HL-60/S4 treated with retinoic acid at 250 ng/mL for 4 days and 3 days (cell line): ENCODE measurements at regions not wholly inside any gene's neighbourhood (a gene's known extent, or its start where the extent isn't known, plus 50 kb on each side); places are given as distances from the start of the nearest gene placed in this dataset.
"Not testable (repeated sequence)": the region's sequence is repeated elsewhere in the genome, so short reads cannot be mapped to it uniquely, and the experiment has no call there.

Experiments
- in situ Hi-C: fragments of 300-500 bp; cut with MboI; formaldehyde crosslinking; loops from 2 replicates; pipeline ENCODE4 v1.7.0; 2022; ENCODE audit warnings: low sequenced_read_pairs

DNA sequence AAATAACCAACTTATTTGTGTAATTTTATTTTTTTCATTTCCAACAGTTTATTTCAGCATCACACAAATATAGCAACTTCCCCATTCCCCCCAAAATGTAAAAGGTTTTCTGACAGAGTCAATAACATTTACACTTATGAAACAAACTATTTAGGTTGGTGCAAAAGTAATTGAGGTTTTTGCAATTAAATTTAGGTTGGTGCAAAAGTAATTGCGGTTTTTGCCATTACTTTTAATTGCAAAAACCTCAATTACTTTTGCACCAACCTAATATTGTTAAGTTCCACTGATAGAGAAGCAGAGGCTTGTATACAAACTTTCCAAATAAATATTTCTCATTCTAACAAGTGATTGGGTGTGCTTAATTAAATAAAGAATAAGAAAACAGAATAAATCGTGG lies 270.9 kb upstream of the DUSP10 start:
- in situ Hi-C loops, result no loop called here

DNA sequence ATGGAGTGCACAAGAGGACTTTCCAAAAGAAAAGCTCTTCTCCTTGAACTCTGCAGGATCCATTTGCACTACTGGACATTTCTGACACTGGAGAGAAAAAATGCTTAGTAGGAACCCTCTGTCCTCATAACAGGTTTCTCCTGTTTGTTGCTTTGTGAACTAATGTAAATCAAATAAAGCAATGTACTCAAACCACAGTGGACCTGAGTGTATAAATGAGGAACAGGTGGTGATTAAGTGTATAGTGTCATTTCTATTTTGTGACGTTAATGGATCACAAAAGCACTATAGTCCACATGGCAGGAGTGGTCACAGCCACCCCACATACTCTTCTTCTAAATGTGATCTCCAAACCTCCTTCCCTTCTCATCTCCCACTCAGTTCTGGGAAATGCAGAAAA lies 268.4 kb upstream of the DUSP10 start:
- in situ Hi-C loops, result no loop called here

- in situ Hi-C loops, result no loop called here
Measured at GRCh38 chr1:222009105-222009730, 267.3 kb upstream of the DUSP10 start.

GRCh38 chr1:222006715-222007114 lies 264.8 kb upstream of the DUSP10 start:
- in situ Hi-C loops, result no loop called here

DNA sequence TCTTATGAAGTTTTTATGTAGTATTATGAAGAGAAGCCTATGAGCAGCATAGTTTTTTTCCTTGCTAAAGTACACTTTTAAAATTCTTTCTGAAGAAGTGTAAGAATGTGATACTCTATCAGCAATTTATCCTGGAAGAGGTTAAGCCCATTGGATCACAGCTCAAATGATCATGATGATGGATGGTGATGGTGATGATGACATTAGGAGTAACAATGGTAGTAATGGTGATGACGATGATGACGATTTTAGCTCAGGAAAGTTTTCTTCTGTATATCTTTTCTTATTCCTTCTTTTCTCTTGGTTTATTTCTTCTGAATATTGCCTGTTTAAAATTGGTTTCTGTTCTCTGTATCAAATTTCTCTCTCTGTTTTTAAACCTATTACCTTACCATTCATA lies 262.9 kb upstream of the DUSP10 start:
- in situ Hi-C loops, result no loop called here

DNA sequence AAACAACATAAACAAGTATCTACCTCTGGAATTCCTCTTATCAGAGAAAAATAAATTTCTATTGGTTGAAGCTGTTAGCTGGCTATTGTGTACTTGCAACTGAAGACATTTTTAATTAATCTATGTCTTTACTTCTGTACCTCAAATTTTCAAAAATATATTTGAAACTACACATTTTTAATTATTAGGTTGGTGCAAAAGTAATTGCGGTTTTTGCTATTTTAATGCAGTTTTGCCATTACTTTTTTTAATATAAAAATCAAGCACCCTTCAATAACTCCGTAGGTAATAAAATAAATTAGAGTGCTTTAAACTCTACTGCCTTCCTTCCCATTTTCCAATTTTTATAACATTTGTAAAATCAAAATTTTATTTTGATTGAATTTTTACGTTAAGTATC lies 262.1 kb upstream of the DUSP10 start:
- in situ Hi-C loops, result no loop called here

DNA sequence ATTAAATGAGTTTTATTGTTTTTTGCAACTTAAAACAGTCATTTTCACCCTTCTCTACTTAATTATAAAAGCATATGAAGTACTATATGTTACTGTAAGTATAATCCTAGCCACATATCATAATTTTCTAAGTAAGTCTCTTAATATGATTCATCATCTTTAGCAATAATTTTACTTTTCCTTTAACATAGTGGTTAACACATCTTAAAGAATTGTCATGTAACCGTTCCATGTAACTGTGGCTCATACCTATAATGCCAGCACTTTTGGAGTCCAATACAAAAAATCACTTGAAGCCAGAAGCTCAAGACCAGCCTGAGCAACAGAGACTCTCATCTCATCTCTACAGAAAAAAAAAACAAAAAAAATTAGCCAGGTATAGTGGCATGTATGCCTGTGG lies 260.6 kb upstream of the DUSP10 start:
- in situ Hi-C loops, result no loop called here

- in situ Hi-C loops, result no loop called here
Measured at GRCh38 chr1:222000131-222000530, 258.2 kb upstream of the DUSP10 start.

- in situ Hi-C loops, result no loop called here
Measured at GRCh38 chr1:221998781-221999180, 256.9 kb upstream of the DUSP10 start.

- in situ Hi-C loops, result no loop called here
Measured at GRCh38 chr1:221998186-221998612, 256.3 kb upstream of the DUSP10 start.

DNA sequence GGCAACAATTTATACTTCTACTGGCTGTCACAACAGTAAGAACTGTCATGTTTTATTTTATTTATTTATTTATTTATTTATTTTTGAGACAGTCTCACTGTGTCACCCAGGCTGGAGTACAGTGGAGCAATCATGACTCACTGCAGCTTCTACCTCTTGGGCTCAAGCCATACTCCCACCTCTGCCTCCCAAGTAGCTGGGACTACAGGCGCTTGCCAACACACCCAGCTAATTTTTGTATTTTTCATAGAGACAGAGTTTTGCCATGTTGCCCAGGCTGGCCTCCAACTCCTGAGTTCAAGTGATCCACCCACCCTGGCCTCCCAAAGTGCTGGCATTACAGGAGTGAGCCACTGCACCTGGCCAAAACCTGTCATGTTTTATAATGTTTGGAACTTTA lies 255.1 kb upstream of the DUSP10 start:
- in situ Hi-C loops, result not testable (repeated sequence)

- in situ Hi-C loops, result no loop called here
Measured at GRCh38 chr1:221994939-221995338, 253.1 kb upstream of the DUSP10 start.

DNA sequence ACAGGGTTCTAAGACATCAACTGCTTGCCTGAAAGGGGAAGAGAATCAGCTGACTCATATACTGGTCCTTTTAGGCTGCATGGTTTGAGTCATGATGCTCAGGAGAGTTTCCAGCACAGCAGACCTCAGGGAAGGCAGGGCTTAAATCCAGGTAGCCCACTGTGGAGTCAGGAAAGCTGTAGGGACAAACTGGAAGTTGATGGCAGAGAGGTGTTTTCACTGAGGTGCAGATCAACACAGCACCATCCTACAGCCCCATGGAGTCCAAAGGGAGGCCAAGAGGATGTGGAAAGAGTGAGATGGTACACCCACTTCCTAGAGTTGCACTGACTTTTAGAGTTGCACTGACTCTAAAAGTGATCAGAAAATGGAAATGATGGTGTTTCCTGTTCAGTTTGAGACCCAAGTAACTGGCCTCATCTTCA lies 252.4 kb upstream of the DUSP10 start:
- in situ Hi-C loops, result no loop called here

- in situ Hi-C loops, result no loop called here
Measured at GRCh38 chr1:221993444-221993948, 251.6 kb upstream of the DUSP10 start.

DNA sequence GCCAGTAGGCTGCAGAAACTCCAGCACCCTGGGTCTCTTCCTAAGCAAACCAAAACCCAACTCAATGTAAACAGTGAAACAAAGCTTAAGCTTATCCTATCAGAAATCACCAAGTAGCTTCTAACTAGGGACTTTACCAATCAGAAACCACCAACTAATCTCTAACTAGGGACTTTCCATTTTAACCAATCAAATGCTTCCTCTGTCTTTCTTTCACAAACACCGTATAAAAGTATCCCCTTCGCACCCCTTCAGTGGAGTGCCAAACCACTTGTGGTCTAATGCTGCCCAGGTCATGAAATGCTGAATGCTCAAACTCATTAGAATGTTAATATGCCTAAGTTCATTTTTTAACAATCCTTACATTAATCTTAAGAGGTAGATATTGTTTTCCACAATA lies 250.5 kb upstream of the DUSP10 start:
- in situ Hi-C loops, result no loop called here

- in situ Hi-C loops, result no loop called here
Measured at GRCh38 chr1:221991221-221991620, 249.3 kb upstream of the DUSP10 start.

DNA sequence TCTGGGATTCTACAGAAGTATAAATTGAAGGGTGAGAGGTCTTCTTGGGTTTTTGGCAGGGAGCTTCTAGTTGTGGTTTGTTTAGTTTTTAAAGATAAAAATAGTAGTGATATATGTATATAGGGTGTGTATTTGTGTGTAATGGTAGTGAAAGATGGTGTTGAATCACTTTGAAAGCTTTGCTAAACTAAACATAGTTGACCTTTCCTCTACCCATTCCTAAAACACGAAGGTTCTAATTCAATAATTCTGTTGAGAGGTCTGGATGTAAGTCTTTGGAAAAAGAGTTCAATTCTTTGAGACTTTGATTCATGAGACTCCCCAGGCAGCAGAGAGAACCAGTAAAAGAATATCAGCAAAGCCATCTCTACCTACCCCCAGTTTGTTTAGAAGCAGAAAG lies 247.9 kb upstream of the DUSP10 start:
- in situ Hi-C loops, result no loop called here

DNA sequence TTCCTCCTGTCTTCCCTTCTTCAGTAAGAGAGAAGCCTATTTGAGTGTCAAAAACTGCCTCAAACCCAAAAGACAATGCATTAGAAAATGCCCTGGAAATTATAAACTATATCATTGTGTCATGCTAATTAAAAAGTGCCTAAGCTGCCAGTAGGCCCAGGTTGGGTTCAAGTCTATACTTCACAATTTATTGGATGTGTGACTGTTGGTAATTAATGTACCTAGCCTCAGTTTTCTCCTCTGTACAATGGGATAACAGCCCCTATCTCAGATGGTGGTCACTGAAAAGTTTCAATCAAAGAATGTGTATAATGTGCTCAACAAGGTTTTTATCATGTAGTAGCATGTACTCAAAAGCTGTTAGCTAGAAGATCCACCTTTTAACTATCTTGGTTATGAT lies 246.9 kb upstream of the DUSP10 start:
- in situ Hi-C loops, result no loop called here

DNA sequence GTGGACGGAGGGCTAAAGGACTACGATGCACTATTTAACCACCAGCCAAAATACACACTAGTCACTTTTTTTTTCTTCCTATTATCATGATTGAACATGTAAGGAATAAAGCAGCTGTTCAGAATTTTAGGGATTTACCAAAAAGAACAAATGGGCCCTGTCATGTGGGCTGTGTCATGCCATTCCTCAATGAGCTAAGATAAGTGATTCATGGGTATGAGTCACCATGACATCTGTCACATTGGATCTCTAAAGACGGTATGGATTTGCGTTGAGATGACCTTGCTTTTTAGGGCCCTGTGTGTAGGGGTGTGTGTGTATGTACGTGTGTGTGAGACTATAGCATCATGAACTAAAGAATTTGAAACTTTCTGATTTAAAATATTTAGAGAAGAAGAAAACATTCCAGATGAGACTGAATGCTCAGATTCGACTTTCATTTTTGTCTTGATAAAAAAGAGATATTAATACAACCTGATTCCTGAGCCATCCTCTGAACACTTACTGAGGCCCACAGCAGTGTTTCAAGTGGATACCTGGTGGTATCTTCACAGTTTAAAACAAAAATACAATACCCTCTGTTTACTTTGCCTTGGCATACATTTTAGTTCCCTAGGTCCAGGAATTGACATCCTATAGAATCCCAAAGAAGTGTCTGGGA lies 246.1 kb upstream of the DUSP10 start:
- in situ Hi-C loops, result no loop called here

GRCh38 chr1:221983444-221983843 lies 241.6 kb upstream of the DUSP10 start:
- in situ Hi-C loops, result no loop called here

- in situ Hi-C loops, result no loop called here
Measured at GRCh38 chr1:221981461-221981860, 239.6 kb upstream of the DUSP10 start.

- in situ Hi-C loops, result no loop called here
Measured at GRCh38 chr1:221979444-221980032, 237.6 kb upstream of the DUSP10 start.
